Esophagus muscularis mucosa (tissue), 4 donors: ENCODE measurements at regions not wholly inside any gene's neighbourhood (a gene's known extent, or its start where the extent isn't known, plus 50 kb on each side); places are given as distances from the start of the nearest gene placed in this dataset.

Source experiments
- CTCF ChIP-seq, 3 experiments: fragments of 200-600 bp in 2 of 3; fragments of 450-650 bp in 1 of 3; sonication (generic) in 2 of 3; IDR thresholded peaks; one replicate each; pipeline ENCODE4 v1.5.1; 2017 to 2019; ENCODE audit warnings: antibody characterized with exemption in 3 of 3, mild to moderate bottlenecking in 2 of 3, moderate library complexity in 1 of 3
- EP300 ChIP-seq: sonication (generic); formaldehyde crosslinking; IDR thresholded peaks from one replicate; pipeline ENCODE4 v1.6.1; 2017; ENCODE audit warnings: antibody characterized with exemption
- POLR2A ChIP-seq: fragments of 450-650 bp; IDR thresholded peaks from one replicate; pipeline ENCODE4 v1.6.1; 2017; ENCODE audit warnings: antibody characterized with exemption, moderate library complexity, mild to moderate bottlenecking, low read depth
- POLR2AphosphoS5 ChIP-seq, 2 donors: sonication (generic); formaldehyde crosslinking; IDR thresholded peaks; one replicate each; pipeline ENCODE4 v1.6.1; 2017; ENCODE audit warnings: antibody characterized with exemption in 2 of 2

- TF ChIP-seq CTCF (IDR thresholded peaks at IDR 0.05): no peak
- no peak for TF ChIP-seq POLR2AphosphoS5 (IDR thresholded peaks at IDR 0.05)
- no peak for TF ChIP-seq POLR2A
- no peak for TF ChIP-seq EP300
These were observed 73.7 kb upstream of the PIWIL1 start for GRCh38 chr12:130263996-130264395.
